SK-MEL-5 (cell line): ENCODE measurements at regions not wholly inside any gene's neighbourhood (a gene's known extent, or its start where the extent isn't known, plus 50 kb on each side); places are given as distances from the start of the nearest gene placed in this dataset.
"Not testable (repeated sequence)": the region's sequence is repeated elsewhere in the genome, so short reads cannot be mapped to it uniquely, and the experiment has no call there.

ENCODE experiments used
- DNase-seq: peaks from one replicate; pipeline ENCODE4 v3.0.0-alpha.2; 2016; ENCODE audit warnings: low read depth, low spot score
- in situ Hi-C: cut with HindIII; loops from 2 replicates; pipeline ENCODE4 v1.10.0; 2016; ENCODE audit warnings: low sequenced_read_pairs, high pct_unique_total_duplicates, low pct_unique_long_range_greater_than_20kb

DNA sequence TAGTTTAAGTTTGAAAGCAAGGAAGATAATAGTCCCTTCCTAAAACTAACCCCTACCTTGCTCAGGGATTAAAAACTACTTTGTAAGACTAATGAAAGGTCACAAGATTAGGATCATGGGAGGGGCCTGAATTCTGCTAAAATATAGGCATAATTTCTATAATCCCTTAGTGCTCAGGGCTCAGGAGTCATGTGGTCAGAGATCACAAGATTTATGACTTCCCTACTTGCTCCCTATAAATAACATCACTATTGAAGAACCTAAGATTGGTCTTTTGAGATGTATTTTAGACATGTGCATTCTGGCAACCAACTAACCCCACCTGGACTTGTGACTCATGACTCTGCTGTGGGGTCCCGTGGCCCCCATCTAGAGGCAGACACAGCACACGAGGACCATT lies 81.1 kb downstream of the STMND1 start:
- in situ Hi-C loops: no loop called here
- DNase-seq: no peak

DNA sequence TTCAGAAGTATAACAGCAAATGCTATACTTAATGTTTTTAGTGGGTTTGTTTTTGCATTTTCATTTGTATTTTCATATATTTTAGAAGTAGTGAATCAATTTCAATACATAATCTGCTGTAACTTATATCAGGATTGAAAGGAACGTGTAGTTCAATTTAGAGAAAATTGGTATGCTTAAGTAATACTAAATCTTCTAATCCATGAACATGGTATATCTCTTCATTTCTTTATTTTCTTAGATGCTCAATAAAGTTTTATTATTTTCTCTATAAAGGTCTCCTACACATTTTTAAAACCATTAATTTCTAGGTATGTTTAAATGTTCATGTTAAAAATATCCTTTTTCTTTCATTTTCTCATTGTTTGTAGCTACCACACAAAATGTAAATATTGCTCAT lies 85.1 kb downstream of the STMND1 start:
- in situ Hi-C loops: no loop called here
- no peak for DNase-seq

DNA sequence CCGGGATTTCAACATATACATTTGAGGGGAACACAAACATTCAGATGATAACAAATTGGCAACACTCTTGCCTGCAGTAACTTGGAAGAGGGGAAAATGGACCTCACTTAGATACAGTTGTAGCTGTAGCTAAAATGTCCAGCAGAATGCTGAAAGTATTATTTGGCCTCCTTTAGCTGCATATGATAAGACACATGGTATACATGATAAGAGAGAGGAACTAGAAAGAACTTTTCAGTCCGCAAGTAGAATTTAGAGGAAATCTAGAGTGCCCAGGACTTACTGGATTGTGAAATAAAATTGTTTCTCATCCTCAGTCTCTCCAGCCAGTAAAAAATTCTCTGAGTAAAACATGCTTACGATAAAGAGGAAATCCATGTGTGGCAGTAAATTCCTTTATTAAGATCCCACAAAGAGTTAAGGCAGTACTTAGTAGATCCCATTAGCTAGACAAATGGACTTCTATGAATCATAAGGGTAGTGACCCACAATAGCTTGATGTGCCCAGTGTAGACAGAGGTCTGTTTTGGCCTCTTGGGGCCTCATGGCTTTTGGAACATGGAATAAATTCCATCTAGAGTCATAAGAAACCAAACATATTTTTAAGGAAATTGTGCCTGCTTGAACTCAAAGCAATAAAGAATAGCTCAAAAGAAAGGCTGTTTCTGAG lies 87.9 kb upstream of the RBM24 start:
- in situ Hi-C loops: no loop called here
- DNase-seq: no peak

DNA sequence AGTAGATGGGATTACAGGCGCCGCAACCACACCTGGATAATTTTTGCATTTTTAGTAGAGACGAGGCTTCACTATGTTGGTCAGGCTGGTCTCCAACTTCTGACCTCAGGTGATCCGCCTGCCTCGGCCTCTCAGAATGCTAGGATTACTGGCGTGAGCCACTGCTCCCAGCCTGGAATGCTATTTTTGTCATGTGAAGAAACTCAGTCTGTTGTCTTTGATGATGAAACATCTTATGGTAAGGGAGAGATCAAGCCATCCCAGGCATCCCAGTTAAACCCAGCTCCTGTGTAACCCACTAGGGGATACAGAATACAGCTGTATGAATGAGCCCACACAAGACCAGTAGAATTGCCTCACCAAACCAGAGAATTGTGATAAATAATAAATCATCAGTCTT lies 83.6 kb upstream of the RBM24 start:
- in situ Hi-C loops: no loop called here
- no peak for DNase-seq

DNA sequence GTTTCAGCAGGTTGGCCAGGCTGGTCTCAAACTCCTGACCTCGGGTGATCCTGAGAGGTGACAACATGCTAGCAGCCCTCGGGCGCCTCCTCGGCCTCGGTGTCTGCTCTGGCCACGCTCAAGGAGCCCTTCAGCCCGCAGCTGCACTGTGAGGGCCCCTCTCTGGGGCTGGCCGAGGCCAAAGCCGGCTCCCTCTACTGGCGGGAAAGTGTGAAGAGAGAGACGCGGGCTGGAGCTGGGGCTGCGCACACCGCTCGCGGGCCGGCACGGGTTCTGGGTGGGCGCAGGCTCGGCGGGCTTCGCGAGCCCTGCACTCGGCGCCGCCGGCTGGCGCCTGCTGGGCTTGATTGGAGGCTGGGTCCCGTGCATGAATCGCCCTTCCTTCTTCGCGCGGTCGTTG lies 80.8 kb upstream of the RBM24 start:
- in situ Hi-C loops: no loop called here
- DNase-seq: no peak

DNA sequence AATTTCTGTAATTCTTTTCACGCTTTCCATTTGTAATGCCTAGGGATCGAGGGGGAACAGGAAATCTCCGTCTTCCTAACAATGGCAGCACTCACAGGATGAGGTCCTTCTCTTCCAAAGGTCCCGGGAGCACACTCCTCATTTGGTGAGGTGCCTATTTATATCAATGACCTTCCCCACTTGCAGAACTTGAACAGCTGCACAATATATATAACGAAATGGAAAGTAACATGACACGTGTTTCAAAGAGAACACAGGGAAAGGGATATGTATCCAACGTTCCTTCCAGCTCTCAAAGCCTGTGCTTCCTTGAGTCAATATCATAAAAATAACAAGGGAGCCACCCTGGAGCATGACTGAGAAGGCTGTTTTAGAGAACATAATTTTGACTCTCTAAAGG lies 78.6 kb upstream of the RBM24 start:
- DNase-seq: no peak
- in situ Hi-C loops: no loop called here

DNA sequence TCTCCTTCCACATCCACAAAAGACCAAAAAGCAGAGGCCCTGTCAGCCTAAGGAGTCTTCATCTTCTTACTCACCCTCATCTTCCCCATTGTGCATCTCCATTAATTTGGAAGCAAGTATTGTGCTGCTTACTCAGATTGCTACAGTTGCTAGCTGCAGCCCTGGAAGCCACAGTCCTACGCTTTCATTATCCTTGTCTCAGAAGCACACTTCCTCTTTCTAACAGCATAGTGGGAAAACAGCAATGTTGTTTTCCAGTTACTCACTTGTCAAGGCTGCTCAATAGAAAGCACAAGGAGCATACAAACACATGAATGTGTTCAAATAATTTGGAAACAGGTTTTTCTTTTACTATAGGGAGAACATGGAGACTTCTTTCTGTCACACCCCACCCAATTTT lies 76.6 kb upstream of the RBM24 start:
- DNase-seq: no peak
- in situ Hi-C loops: no loop called here

DNA sequence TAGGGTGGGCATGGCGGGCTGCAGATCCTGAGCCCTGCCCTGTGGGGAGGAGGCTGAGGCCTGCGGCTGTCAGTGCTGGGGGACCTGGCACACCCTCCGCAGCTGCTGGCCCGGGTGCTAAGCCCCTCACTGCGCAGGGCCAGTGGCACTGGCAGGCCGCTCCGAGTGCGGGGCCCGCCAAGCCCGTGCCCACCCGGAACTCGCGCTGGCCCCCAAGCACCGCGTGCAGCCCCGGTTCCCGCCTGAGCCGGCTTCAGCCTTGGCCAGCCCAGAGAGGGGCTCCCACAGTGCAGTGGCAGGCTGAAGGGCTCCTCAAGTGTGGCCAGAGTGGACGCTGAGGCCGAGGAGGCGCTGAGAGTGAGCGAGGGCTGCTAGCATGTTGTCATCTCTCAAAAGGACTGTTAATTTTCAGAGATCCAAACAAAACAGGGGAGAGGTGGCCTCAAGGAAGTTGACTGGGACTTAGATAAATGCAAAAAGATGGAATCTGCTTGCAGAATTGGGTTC lies 74.5 kb upstream of the RBM24 start:
- in situ Hi-C loops: no loop called here

DNA sequence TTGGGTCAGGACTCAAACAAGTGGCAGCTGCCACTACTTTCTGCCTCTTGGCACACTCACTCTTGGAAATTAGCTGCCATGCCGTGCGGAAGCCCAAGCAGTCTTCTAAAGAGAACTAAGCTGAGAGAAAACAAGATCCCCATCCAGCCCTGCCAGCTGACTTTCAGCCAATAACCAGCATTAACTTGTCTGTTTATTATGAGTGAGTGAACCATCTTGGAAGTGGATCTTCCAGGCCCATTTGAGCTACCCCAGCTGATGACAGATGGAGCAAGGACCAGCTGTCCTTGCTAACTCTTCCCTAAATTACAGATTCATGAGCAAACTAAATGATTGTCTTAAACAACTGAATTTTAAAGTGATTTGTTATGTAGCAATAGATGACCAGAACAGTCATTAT lies 73.9 kb upstream of the RBM24 start:
- no peak for DNase-seq
- in situ Hi-C loops: no loop called here

More for the DNA sequence above, 74.5 kb upstream of the RBM24 start:
- DNase-seq: no peak

DNA sequence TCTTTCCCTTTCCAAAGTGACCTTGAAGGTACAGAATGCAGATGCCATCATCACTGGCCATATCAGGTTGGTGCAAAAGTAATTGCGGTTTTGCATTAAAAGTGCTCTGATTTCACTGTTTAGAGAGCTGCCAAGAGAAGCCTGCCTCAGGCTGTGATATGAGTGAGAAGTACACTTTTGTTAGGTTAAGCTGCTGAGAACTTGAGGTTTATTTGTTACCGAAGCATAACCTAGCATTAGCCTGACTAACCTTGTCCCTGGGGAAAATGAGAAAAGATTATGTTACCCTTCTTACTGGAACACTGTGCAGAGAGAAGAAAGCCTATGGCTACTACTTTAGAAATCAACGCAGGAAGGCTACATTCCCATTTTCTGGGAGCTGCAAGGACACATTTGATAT lies 70.5 kb upstream of the RBM24 start:
- DNase-seq: no peak
- in situ Hi-C loops: no loop called here

DNA sequence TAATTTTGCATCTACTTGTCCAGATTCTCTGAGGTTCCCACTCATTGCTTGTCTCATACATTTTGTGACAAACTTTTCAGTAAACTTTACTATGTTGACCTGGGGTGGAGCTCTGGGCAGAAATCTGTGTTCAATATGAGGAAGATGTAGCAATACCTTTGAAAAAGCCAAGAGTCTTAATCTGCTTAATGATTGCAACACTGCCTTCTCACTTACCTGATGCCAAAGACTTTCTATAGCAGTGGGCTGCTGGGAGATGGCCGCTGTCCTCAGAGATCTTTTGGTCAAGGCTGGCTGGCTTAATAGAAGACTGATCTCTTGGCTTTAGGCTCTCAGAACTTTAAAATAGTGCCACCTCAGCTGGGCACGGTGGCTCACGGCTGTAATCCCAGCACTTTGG lies 70.1 kb upstream of the RBM24 start:
- in situ Hi-C loops: no loop called here
- no peak for DNase-seq

DNA sequence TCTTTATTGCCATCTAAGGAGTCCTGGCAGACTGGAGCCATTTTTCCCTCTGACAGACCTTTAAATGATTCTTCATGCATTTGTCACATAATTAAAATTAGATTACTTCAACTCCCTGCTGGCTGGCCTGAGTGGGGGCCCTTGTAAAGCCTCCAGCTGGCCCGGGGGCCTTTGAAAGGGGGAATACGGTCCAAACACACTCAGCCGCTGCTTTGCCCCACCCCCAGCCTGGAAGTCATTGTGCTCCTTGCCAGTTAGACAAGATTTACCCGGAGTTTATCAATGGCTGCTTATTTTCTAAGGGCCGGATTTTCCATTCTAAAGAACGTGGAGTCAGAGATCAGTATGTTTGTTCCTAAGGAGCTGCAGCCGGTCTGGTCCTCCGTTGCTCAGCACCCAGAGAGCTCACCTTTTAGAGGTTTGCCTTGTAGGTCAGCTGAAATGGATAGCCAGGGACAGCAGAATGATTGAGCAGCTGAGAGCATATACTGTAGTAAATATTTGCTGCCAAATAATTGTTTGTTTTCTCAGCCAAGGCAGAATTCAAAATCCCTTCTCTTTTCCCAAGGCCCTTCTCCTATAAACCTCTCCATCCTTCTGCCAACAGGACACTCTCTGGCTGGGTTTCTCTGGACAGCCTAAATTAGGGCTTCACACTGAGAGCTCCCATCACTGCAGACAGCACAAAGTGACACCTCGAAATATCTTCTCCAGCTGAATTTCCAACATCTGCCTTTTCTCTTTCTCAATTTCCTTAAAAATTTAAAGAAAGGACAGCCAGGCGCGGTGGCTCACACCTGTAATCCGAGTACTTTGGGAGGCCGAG lies 68.4 kb upstream of the RBM24 start:
- DNase-seq: no peak
- in situ Hi-C loops: no loop called here

DNA sequence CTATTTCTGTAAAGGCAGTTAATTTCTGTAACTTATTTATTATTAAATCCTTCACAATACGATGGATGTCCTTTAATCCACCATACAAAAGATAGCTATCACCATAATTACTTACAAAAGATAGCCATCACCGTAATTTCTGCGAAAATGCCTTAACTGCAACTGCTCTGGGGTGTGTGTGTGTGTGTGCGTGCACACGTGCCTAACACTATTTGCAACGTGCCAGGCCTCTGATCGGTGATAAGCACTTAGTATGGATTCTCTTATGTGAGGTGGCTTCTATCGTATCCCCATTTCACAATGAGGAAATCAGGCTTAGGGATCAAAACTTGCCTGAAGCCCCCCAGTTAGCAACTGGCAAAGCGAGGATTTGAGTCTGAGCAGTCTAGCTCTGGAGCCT lies 67.1 kb upstream of the RBM24 start:
- in situ Hi-C loops: no loop called here

DNA sequence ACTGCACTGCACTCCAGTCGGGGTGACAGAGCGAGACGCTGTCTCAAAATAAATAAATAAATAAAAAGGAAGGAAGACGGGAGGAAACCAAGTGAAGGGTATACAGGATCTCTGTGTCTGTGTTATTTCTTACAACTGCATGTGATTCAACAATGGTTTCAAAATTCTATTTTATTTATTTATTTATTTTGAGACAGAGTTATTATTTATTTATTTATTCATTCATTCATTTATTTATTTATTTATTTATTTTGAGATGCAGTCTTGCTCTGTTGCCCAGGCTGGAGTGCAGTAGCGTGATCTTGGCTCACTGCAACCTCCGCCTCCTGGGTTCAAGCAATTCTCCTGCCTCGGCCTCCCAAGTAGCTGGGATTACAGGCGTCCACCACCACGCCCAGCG lies 64.2 kb upstream of the RBM24 start:
- DNase-seq, in situ Hi-C loops: not testable (repeated sequence)

More for the DNA sequence above, 67.1 kb upstream of the RBM24 start:
- DNase-seq: no peak

DNA sequence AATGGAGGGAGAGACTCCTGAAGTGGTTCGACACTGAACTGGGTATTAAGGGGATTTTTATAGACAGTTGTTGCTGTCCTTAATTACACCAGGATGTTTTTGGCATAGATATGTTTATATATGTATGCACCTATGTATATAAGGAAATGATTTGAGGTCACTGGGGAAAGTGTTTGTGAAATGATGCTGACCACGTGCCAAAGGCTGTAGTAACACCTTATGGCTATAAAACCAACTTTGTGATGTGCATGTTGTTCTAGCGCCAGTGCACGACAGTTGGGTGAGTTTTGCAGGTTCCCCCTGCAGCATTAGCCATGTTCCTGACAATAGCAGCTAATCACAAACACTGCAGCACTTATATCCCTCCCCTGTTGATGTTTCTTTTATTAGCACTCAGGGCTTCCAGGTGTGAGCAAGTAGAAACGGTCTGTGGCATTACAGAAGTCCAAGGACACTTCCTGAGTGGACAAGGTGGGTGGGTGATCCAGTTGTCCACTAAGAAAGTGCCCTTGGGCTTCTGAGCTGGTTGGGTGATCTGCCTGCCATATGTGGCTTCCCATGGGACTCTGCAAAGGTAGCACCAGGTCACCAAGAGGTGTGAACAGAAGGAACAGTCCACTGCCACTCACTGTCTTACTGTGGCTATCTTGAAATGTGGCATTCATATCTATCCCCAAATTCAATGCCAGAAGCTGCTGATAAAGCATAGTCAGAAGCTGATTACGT lies 63.0 kb upstream of the RBM24 start:
- DNase-seq: no peak
- in situ Hi-C loops: no loop called here

DNA sequence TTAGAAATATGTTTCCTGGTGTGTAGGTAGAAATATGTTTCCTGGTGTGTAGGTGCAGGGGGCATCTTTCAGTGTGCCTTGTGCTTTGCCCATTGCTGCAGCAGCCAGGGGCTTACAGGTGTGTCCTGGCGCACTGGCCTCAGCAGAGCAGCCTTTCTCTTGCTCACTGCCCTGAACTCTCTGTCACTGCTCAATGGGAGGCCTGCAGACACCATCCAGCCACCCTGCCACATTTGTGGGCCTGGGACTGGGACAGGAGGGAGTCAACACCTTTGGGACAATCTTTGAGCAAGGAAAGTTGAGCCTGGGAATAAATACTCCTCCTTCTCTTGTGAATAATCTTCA lies 62.4 kb upstream of the RBM24 start:
- no peak for DNase-seq
- in situ Hi-C loops: no loop called here

DNA sequence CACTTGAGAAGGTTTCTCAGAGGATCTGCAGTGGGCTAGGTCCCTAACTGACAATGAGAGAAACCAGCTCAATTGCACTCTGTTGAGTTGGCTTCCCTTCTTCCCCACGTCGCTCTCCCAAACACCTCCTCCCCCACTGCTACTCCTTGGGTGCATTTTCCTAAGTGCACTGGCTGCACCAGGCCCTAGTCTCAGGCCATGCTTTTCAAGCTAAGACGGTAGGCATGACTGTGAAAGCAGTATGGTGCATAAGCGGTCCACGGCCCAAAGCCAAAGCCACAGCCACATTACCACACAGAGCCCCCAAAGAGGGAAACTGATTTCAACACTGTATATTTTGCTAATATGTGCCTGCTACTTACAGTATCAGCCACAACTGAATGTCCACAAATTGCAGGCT lies 62.1 kb upstream of the RBM24 start:
- DNase-seq: no peak
- in situ Hi-C loops: no loop called here

DNA sequence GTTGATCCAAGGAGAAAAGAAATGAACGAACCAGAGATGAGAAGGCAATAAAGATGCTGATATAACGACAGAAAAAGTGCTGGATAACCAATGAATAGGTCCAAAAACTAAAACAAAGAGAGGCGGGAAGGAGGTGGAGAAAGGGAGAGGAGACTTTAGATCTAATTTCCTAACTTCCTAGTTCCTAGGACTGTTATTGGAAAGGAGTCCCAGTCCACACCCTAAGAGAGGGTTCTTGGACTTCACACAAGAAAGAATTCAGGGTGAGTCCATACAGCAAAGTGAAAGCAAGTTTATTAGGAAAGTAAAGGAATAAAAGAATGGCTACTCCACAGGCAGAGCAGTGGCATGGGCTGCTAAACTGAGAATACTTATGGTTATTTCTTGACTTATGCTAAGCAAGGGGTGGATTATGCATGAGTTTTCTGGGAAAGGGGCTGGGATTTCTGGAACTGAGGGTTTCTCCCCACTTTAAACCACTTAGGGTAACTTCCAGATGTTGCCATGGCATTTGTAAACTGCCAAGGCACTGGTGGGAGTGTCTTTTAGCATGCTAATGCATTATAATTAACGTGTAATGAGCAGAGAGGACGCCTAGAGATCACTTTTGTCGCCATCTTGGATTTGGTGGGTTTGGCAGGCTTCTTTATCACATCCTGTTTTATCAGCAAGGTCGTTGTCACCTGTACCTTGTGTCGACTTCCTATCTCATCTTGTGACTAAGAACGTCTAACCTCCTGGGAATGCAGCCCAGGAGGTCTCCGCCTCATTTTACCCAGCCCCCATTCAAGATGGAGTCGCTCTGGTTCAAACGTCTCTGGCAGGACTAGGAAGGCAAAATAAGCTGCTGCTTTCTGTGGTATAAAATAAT lies 60.9 kb upstream of the RBM24 start:
- DNase-seq: no peak
- in situ Hi-C loops: no loop called here
